COLO668 (cell line): ENCODE measurements at regions not wholly inside any gene's neighbourhood (a gene's known extent, or its start where the extent isn't known, plus 50 kb on each side); places are given as distances from the start of the nearest gene placed in this dataset.

Experiments
- DNase-seq: peaks from one replicate; lab custom pipeline; 2025; ENCODE audit not compliant: unreplicated experiment; lab: John Stamatoyannopoulos, UW

- DNase-seq, result no peak
Measured at GRCh38 chr2:21486445-21486844, 362.7 kb downstream of the TDRD15 start.

GRCh38 chr2:21489080-21489479 lies 365.3 kb downstream of the TDRD15 start:
- DNase-seq, result no peak

- no peak for DNase-seq
Measured at GRCh38 chr2:21498016-21498415, 374.2 kb downstream of the TDRD15 start.

GRCh38 chr2:21500401-21500945 lies 376.7 kb downstream of the TDRD15 start:
- no peak for DNase-seq

- no peak for DNase-seq
Measured at GRCh38 chr2:21501376-21502027, 377.7 kb downstream of the TDRD15 start.

GRCh38 chr2:21515903-21516302 lies 392.1 kb downstream of the TDRD15 start:
- no peak for DNase-seq

- DNase-seq, result no peak
Measured at GRCh38 chr2:21519412-21519811, 395.6 kb downstream of the TDRD15 start.

- no peak for DNase-seq
Measured at GRCh38 chr2:21519821-21520220, 396.1 kb downstream of the TDRD15 start.

GRCh38 chr2:21535826-21536225 lies 412.1 kb downstream of the TDRD15 start:
- DNase-seq, result no peak

- no peak for DNase-seq
Measured at GRCh38 chr2:21539685-21540084, 415.9 kb downstream of the TDRD15 start.

- DNase-seq, result no peak
Measured at GRCh38 chr2:21543630-21544029, 419.9 kb downstream of the TDRD15 start.

GRCh38 chr2:21544392-21544791 lies 420.6 kb downstream of the TDRD15 start:
- no peak for DNase-seq

GRCh38 chr2:21552981-21553380 lies 429.2 kb downstream of the TDRD15 start:
- no peak for DNase-seq

- no peak for DNase-seq
Measured at GRCh38 chr2:21559351-21559750, 435.6 kb downstream of the TDRD15 start.

- DNase-seq, result no peak
Measured at GRCh38 chr2:21561965-21562364, 438.2 kb downstream of the TDRD15 start.

- no peak for DNase-seq
Measured at GRCh38 chr2:21567395-21567794, 443.6 kb downstream of the TDRD15 start.

GRCh38 chr2:21571686-21572085 lies 447.9 kb downstream of the TDRD15 start:
- DNase-seq, result no peak

GRCh38 chr2:21580391-21580790 lies 456.6 kb downstream of the TDRD15 start:
- no peak for DNase-seq

GRCh38 chr2:21585881-21586280 lies 462.1 kb downstream of the TDRD15 start:
- no peak for DNase-seq

- DNase-seq, result no peak
Measured at GRCh38 chr2:21590026-21590690, 466.4 kb downstream of the TDRD15 start.

- DNase-seq, result no peak
Measured at GRCh38 chr2:21591926-21592325, 468.2 kb downstream of the TDRD15 start.

- no peak for DNase-seq
Measured at GRCh38 chr2:21599417-21599816, 475.6 kb downstream of the TDRD15 start.

GRCh38 chr2:21602789-21603188 lies 479.0 kb downstream of the TDRD15 start:
- no peak for DNase-seq
